Prostate gland (tissue), 2 donors: ENCODE measurements at regions not wholly inside any gene's neighbourhood (a gene's known extent, or its start where the extent isn't known, plus 50 kb on each side); places are given as distances from the start of the nearest gene placed in this dataset.

Source experiments
- DNase-seq: peaks from one replicate; pipeline ENCODE4 v3.0.0-alpha.2; 2019; ENCODE audit warnings: low spot score
- H3K27ac ChIP-seq, 2 donors: fragments of 200-600 bp; sonication (generic); 2 replicates each; pipeline ENCODE4 v1.5.1; 2017 to 2019
- H3K27me3 ChIP-seq: fragments of 200-600 bp; sonication (generic); replicated peaks from 2 replicates; pipeline ENCODE4 v1.5.1; 2019; ENCODE audit not compliant: insufficient read depth
- H3K36me3 ChIP-seq, 2 donors: fragments of 200-600 bp; sonication (generic); 1 replicate in 1 of 2; 2 replicates in 1 of 2; pipeline versions ENCODE4 v1.5.1 to v1.8.1; 2017 to 2019
- H3K4me1 ChIP-seq: fragments of 200-600 bp; sonication (generic); replicated peaks from 2 replicates; pipeline ENCODE4 v1.5.1; 2019
- H3K4me3 ChIP-seq, 2 donors: fragments of 200-600 bp; sonication (generic); 2 replicates each; pipeline ENCODE4 v1.5.1; 2017 to 2019
- H3K9me3 ChIP-seq: fragments of 200-600 bp; sonication (generic); 2 replicates; pipeline ENCODE4 v1.5.1; 2017
- POLR2A ChIP-seq: fragments of 450-650 bp; IDR thresholded peaks from one replicate; pipeline ENCODE4 v1.6.1; 2016; ENCODE audit warnings: antibody characterized with exemption, mild to moderate bottlenecking
- POLR2AphosphoS5 ChIP-seq: sonication (generic); formaldehyde crosslinking; IDR thresholded peaks from one replicate; pipeline ENCODE4 v1.6.1; 2017; ENCODE audit warnings: antibody characterized with exemption
- WGBS: methylation state at CpG from one replicate; pipeline ENCODE4 v1.1.5; 2018; 5-methylcytosine and 5-hydroxymethylcytosine counted together
- intact Hi-C: fragments of 100-400 bp; cut with DNase I; formaldehyde crosslinking; loops from one replicate; pipeline ENCODE4 v1.14.2; 2022
- TF ChIP-seq, protein P1 (sequence below), 4 experiments: fragments of 200-600 bp in 2 of 4; fragments of 450-650 bp in 2 of 4; sonication (generic) in 2 of 4; IDR thresholded peaks; 1 replicate in 3 of 4; 2 replicates in 1 of 4; pipeline ENCODE4 v1.5.1; 2016 to 2019; ENCODE audit warnings: antibody characterized with exemption in 4 of 4, mild to moderate bottlenecking in 2 of 4, moderate library complexity in 2 of 4

DNA sequence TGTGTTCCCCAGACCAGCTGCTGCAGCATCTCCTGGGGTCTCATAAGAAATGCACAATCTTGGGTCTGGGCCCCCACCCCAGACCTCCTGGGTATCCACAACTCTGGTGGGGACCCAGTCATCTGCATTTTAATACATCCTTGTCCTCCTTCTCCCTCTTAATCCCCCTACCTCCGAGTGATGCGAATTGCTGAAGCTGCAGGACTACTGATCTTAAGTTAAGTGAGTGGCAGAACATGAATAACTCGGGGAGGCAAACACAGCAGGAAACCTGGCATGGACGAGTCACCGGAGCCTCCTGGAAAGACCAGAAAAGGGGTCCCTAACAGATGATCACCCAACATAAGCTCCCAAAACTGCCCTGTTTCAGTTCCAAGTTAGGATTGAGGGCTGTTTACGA lies 283.2 kb upstream of the MGAT5 start:
- WGBS = 76% methylated on average over 6 of the region's 6 CpGs
- no peak overlapping the region for H3K27ac ChIP-seq
- no peaks in the 10 kb centered on the region for H3K27me3 ChIP-seq
- H3K4me1 ChIP-seq = no peaks in the 10 kb centered on the region
- no peaks in the 10 kb centered on the region for H3K9me3 ChIP-seq
- H3K4me3 ChIP-seq = no peak overlapping the region
- intact Hi-C loops = no loop called here
- H3K36me3 ChIP-seq = no peaks in the 10 kb centered on the region
- TF ChIP-seq, protein P1, sequence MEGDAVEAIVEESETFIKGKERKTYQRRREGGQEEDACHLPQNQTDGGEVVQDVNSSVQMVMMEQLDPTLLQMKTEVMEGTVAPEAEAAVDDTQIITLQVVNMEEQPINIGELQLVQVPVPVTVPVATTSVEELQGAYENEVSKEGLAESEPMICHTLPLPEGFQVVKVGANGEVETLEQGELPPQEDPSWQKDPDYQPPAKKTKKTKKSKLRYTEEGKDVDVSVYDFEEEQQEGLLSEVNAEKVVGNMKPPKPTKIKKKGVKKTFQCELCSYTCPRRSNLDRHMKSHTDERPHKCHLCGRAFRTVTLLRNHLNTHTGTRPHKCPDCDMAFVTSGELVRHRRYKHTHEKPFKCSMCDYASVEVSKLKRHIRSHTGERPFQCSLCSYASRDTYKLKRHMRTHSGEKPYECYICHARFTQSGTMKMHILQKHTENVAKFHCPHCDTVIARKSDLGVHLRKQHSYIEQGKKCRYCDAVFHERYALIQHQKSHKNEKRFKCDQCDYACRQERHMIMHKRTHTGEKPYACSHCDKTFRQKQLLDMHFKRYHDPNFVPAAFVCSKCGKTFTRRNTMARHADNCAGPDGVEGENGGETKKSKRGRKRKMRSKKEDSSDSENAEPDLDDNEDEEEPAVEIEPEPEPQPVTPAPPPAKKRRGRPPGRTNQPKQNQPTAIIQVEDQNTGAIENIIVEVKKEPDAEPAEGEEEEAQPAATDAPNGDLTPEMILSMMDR (IDR thresholded peaks at IDR 0.05) = no peak
- TF ChIP-seq POLR2AphosphoS5 = no peak
- no peak for DNase-seq

DNA sequence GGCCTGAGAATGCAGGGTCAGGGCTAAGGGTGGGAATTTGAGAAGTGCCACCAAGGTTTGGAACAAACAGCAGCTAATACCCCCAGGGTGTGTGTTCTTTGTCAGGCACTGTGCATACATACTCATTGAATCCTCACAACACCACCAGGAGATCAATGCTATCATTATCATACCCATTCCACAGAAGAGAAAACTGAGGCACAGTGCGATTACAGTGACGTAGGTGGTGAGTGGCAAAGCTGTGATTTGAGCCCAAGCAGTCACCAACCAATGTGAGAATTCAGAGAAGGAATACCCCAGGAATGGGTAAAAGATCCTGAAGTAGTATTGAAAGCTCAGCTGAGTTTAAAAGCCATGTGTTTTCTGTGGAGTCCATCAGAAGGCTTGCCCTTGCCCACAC lies 281.6 kb upstream of the MGAT5 start:
- 98% methylated on average over 2 of the region's 2 CpGs for WGBS

DNA sequence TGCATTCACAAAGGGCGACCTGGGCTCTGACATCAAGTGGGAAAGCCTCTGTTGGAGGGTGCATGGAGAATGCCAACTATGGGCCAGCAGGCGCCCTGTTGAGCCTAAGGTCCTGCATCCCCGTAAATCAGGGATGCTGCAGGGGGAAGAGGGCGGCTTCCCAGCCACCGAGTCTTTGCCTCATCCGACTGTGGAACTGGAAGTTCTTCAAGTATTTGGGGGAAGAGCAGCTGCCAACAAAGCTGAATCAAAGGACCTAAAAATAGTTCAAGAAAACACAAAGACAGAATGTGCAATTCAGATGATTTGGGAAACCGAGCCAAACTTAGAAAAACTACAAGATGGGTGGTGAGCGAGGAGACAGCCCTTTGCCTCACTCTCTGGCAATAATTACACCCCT lies 281.1 kb upstream of the MGAT5 start:
- 44% methylated on average over 8 of the region's 8 CpGs for WGBS
- Histone ChIP-seq H3K9me3 (no peaks in the 10 kb centered on the region), H3K27me3 (no peaks in the 10 kb centered on the region), H3K4me1 (no peaks in the 10 kb centered on the region), H3K27ac (no peak overlapping the region), H3K4me3 (no peak overlapping the region), H3K36me3 (no peaks in the 10 kb centered on the region)
- no peak for DNase-seq
- intact Hi-C loops = no loop called here
- no peak for TF ChIP-seq POLR2A
- TF ChIP-seq POLR2AphosphoS5 = no peak
- TF ChIP-seq, protein P1 (IDR thresholded peaks at IDR 0.05) = no peak

More for the DNA sequence above, 281.6 kb upstream of the MGAT5 start:
- H3K27me3 ChIP-seq = no peaks in the 10 kb centered on the region
- TF ChIP-seq POLR2A (no peak), POLR2AphosphoS5 (no peak)
- TF ChIP-seq, protein P1 (IDR thresholded peaks at IDR 0.05) = no peak
- no peak overlapping the region for H3K4me3 ChIP-seq
- no peaks in the 10 kb centered on the region for H3K9me3 ChIP-seq
- no peak for DNase-seq
- intact Hi-C loops = no loop called here
- no peak overlapping the region for H3K27ac ChIP-seq
- no peaks in the 10 kb centered on the region for H3K4me1 ChIP-seq
- H3K36me3 ChIP-seq = no peaks in the 10 kb centered on the region

DNA sequence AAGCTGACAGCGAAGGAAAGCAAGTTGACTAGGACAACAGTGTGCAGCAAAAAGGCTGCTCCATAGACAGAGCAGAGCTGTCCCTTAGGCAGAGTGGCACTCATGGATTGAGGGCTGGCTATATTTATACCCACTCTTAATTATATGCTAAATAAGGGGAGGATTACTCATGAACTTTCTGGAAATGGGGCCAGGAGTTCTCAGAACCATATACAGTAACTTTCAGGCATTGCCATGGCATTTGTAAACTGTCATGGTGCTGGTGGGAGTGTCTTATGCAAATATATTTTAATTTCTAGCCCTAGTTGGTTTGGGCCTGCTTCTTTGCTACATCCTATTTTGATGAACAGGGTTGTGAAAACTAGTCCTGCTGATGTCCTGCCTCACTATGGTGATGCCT lies 279.5 kb upstream of the MGAT5 start:
- Histone ChIP-seq H3K4me3 (no peak overlapping the region), H3K27me3 (no peaks in the 10 kb centered on the region), H3K27ac (no peak overlapping the region), H3K9me3 (no peaks in the 10 kb centered on the region), H3K4me1 (no peaks in the 10 kb centered on the region), H3K36me3 (no peaks in the 10 kb centered on the region)
- DNase-seq = no peak
- no peak for TF ChIP-seq POLR2A
- TF ChIP-seq, protein P1 (IDR thresholded peaks at IDR 0.05) = no peak
- no peak for TF ChIP-seq POLR2AphosphoS5
- intact Hi-C loops = no loop called here
- WGBS = 96% methylated on average over 1 of the region's 1 CpG

DNA sequence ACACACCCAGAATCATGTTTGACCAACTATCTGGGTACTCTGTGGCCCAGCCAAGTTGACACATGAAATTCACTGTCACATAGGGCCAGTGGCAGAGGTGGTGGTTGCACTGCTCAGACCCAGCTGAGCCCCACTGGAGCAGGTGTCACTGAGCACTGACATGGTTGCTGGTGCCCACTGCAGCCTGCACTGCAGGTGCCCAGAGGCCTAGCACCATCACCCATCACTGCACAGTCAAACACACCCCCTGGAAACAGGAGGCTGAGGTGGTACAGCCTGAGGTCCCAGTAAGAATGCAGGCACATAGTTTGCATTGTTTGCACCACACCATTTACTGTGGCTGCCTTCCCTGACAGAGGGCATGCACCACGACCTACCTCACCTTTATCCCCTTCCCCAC lies 278.7 kb upstream of the MGAT5 start:
- TF ChIP-seq POLR2AphosphoS5 (no peak), POLR2A (no peak)
- TF ChIP-seq, protein P1 (IDR thresholded peaks at IDR 0.05) = no peak
- Histone ChIP-seq H3K36me3 (no peaks in the 10 kb centered on the region), H3K9me3 (no peaks in the 10 kb centered on the region), H3K27me3 (no peaks in the 10 kb centered on the region), H3K27ac (no peak overlapping the region), H3K4me3 (no peak overlapping the region), H3K4me1 (no peaks in the 10 kb centered on the region)
- intact Hi-C loops = no loop called here
- 42% methylated on average over 1 of the region's 1 CpG for WGBS
- no peak for DNase-seq
